ENCODE measurements at regions not wholly inside any gene's neighbourhood (a gene's known extent, or its start where the extent isn't known, plus 50 kb on each side); places are given as distances from the start of the nearest gene placed in this dataset.

- H3K27ac ChIP-seq (ENCODE audit: low read length) = no peak overlapping the region
- no peaks in the 10 kb centered on the region for H3K27me3 ChIP-seq (ENCODE audit: insufficient read depth, low read depth, low read length)
- no peaks in the 10 kb centered on the region for H3K36me3 ChIP-seq (ENCODE audit: insufficient read depth, low read length)
- TF ChIP-seq MXI1 (conservative IDR thresholded peaks at IDR 0.05; ENCODE audit: poor library complexity, severe bottlenecking) = no peak
- TF ChIP-seq SMC3 (conservative IDR thresholded peaks at IDR 0.05; ENCODE audit: poor library complexity) = no peak
- TF ChIP-seq EZH2 (IDR thresholded peaks at IDR 0.05; ENCODE audit: borderline replicate concordance, insufficient read depth, low read length, poor library complexity, severe bottlenecking) = no peak
- TF ChIP-seq CTCF (IDR thresholded peaks at IDR 0.05; ENCODE audit: poor library complexity, severe bottlenecking) = no peak
- TF ChIP-seq, protein P1, sequence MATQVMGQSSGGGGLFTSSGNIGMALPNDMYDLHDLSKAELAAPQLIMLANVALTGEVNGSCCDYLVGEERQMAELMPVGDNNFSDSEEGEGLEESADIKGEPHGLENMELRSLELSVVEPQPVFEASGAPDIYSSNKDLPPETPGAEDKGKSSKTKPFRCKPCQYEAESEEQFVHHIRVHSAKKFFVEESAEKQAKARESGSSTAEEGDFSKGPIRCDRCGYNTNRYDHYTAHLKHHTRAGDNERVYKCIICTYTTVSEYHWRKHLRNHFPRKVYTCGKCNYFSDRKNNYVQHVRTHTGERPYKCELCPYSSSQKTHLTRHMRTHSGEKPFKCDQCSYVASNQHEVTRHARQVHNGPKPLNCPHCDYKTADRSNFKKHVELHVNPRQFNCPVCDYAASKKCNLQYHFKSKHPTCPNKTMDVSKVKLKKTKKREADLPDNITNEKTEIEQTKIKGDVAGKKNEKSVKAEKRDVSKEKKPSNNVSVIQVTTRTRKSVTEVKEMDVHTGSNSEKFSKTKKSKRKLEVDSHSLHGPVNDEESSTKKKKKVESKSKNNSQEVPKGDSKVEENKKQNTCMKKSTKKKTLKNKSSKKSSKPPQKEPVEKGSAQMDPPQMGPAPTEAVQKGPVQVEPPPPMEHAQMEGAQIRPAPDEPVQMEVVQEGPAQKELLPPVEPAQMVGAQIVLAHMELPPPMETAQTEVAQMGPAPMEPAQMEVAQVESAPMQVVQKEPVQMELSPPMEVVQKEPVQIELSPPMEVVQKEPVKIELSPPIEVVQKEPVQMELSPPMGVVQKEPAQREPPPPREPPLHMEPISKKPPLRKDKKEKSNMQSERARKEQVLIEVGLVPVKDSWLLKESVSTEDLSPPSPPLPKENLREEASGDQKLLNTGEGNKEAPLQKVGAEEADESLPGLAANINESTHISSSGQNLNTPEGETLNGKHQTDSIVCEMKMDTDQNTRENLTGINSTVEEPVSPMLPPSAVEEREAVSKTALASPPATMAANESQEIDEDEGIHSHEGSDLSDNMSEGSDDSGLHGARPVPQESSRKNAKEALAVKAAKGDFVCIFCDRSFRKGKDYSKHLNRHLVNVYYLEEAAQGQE (IDR thresholded peaks at IDR 0.05; ENCODE audit: borderline replicate concordance) = no peak
- TF ChIP-seq RAD21 (conservative IDR thresholded peaks at IDR 0.05) = no peak
- no peak for TF ChIP-seq TAF1 (IDR thresholded peaks at IDR 0.05; ENCODE audit: low read depth)
- TF ChIP-seq POLR2AphosphoS5 (IDR thresholded peaks at IDR 0.05) = no peak
- no peak for TF ChIP-seq EP300 (conservative IDR thresholded peaks at IDR 0.05; ENCODE audit: poor library complexity, severe bottlenecking)
- H2AFZ ChIP-seq (ENCODE audit: low read depth, low read length) = no peak overlapping the region
- no peak overlapping the region for H3K4me2 ChIP-seq (ENCODE audit: low read length)
- no peak overlapping the region for H3K9ac ChIP-seq (ENCODE audit: low read length)
- no peaks in the 10 kb centered on the region for H3K9me2 ChIP-seq (ENCODE audit: insufficient read depth, low read length)
- no peaks in the 10 kb centered on the region for H4K20me1 ChIP-seq (ENCODE audit: insufficient read depth)
- no peak overlapping the region for H3K4me3 ChIP-seq (ENCODE audit: low read length)
- H3F3A ChIP-seq (ENCODE audit: insufficient read depth, low read length, poor library complexity, severe bottlenecking) = no peaks in the 10 kb centered on the region
- H3K9me3 ChIP-seq (ENCODE audit: low read length) = no peaks in the 10 kb centered on the region
- H3K79me2 ChIP-seq (replicated peaks; ENCODE audit: insufficient read depth, low read length) = no peaks in the 10 kb centered on the region
Observed at GRCh38 chr17:74077231-74077630, 126.2 kb upstream of the RPL38 start.

GRCh38 chr17:74078363-74078941 is 125.0 kb upstream of the RPL38 start:
- H3K79me2 ChIP-seq (replicated peaks; ENCODE audit: insufficient read depth, low read length) = no peaks in the 10 kb centered on the region
- no peaks in the 10 kb centered on the region for H3K36me3 ChIP-seq (ENCODE audit: insufficient read depth, low read length)
- H3K9me2 ChIP-seq (ENCODE audit: insufficient read depth, low read length) = no peaks in the 10 kb centered on the region
- H3K4me2 ChIP-seq (ENCODE audit: low read length) = no peak overlapping the region
- no peak overlapping the region for H3K4me3 ChIP-seq (ENCODE audit: low read length)
- no peak overlapping the region for H3K9ac ChIP-seq (ENCODE audit: low read length)
- H4K20me1 ChIP-seq (ENCODE audit: insufficient read depth) = no peaks in the 10 kb centered on the region
- H3K27ac ChIP-seq (ENCODE audit: low read length) = no peak overlapping the region
- no peaks in the 10 kb centered on the region for H3K9me3 ChIP-seq (ENCODE audit: low read length)
- no peak overlapping the region for H2AFZ ChIP-seq (ENCODE audit: low read depth, low read length)
- TF ChIP-seq, protein P1 (IDR thresholded peaks at IDR 0.05; ENCODE audit: borderline replicate concordance) = no peak
- TF ChIP-seq EZH2 (IDR thresholded peaks at IDR 0.05; ENCODE audit: borderline replicate concordance, insufficient read depth, low read length, poor library complexity, severe bottlenecking) (no peak), SMC3 (conservative IDR thresholded peaks at IDR 0.05; ENCODE audit: poor library complexity) (no peak), EP300 (conservative IDR thresholded peaks at IDR 0.05; ENCODE audit: poor library complexity, severe bottlenecking) (no peak), RAD21 (conservative IDR thresholded peaks at IDR 0.05) (no peak), TAF1 (IDR thresholded peaks at IDR 0.05; ENCODE audit: low read depth) (no peak), POLR2AphosphoS5 (IDR thresholded peaks at IDR 0.05) (no peak), CTCF (IDR thresholded peaks at IDR 0.05; ENCODE audit: poor library complexity, severe bottlenecking) (no peak), MXI1 (conservative IDR thresholded peaks at IDR 0.05; ENCODE audit: poor library complexity, severe bottlenecking) (no peak)
- no peaks in the 10 kb centered on the region for H3F3A ChIP-seq (ENCODE audit: insufficient read depth, low read length, poor library complexity, severe bottlenecking)
- H3K27me3 ChIP-seq (ENCODE audit: insufficient read depth, low read depth, low read length) = no peaks in the 10 kb centered on the region

Measured in neural cell (in vitro differentiated cells).